EL (cell line): ENCODE measurements at regions not wholly inside any gene's neighbourhood (a gene's known extent, or its start where the extent isn't known, plus 50 kb on each side); places are given as distances from the start of the nearest gene placed in this dataset.

Source experiments
- DNase-seq: peaks from one replicate; pipeline ENCODE4 v3.0.0-alpha.2; 2016

DNA sequence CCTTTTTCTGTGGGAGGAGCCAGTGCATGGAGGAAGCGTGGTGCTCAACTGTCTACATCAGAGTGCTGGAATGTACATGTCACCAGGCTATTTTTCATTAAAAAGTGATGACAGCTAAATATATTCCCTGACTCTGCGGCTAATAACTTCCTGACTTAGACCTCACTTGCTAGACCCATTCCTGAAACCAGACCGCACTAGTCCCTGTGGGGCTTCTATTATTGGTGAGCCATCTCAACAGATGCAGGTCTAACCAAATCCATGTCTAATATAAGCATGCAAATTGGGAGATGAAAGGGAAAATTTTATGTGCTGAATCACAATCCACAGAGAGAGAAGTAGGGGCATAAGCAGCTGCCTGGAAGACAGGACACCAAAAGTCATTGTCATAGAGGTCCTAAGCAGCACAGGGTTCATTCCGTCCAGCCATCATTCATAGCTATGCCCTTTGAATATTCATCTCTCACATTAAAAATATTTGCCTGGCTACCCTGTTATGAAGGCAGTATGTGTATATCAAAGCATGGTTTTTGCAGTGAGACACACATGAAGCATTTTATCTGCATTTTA is 110.9 kb upstream of the BLID start:
- DNase-seq, result peak; percentile 82

DNA sequence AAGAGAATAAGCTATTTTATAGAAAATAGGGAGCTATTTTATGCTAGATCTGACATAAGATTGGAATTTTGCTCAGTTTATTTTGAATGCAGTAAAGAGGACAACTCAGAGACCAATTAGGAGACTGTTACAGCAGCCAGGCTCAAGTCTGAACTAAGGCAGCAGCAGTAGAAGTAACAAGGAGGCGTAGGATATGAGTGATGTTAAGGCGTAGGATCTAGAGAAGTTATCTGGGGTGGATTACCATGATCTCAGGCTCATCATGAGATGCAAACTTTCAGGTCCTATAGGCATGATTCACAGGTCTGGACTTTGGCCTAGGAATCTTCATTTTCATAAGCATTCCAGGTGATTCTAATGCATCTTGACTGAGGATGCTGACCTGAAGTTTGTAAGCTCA is 108.9 kb upstream of the BLID start:
- DNase-seq, result no peak

DNA sequence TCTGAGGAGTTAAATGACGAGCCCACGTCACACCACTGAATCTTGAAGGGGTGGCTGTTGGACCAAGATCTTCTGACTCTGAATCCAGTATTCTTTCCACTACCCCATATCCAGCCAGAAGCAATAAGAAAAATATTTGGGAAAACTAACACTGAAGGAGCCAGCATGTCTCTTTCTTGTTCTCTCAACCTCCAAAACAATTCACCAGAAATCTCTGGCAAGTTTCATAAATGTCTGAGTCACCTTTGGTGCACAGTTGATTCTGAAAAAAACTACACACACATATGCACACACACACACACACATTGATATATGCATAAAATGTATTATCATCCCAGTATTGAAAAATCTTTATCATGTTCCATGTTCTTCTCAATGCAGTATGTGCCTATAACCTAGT is 104.3 kb upstream of the BLID start:
- no peak for DNase-seq

DNA sequence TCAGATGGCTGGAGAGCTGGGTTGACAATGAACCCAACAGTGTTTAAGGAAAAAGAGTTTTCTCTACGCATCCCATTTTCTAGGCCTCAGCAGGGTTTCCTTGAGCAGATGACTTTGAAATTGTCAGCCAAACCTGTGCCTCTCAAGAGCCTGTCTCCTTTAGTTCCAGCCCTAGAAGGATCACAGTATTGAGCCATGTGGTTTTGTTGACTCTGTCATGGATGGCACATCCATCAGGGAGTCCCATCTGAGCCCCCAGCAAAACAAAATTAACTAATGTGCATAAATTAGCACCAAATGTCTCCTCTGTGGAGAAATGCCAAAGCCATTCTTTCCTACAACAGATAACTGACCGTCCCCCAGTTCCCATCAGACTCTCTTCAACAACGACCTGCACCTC is 103.8 kb upstream of the BLID start:
- no peak for DNase-seq

DNA sequence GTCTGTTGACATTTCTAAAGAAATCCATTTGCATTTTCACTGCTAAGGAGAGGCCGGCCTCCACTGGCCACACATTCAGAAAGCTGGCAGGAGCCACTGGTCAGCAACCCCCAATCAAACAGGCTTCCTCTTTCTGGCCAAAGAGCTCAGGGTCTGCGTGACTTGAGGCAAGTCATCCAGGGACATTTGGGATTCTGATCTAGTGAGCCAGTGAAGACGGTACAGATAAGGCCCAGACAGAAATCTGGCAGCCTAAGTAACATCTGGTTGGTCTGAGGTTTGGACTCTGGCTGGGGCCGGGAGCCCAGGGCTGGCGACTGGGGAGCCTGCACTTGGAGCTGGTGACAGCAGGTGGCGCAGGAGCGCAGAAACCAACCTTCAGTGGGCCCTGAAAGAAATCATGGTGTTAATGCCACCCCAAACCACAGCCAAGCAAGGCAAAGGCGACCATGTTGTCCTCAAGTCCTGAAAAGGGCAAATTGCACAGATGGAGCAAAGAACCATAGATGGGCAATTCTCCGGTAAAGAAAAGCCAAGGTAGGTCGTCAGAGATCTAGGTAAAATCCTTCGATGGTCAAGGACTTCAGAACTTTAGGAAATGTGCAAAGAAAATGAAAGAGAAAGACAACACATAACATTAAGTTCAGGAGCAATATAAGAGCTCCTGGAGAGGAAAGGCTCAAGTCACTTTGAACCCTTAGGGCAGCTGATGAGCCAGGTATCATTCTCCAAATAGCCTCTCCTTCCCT is 99.4 kb upstream of the BLID start:
- peak; percentile 97 for DNase-seq

DNA sequence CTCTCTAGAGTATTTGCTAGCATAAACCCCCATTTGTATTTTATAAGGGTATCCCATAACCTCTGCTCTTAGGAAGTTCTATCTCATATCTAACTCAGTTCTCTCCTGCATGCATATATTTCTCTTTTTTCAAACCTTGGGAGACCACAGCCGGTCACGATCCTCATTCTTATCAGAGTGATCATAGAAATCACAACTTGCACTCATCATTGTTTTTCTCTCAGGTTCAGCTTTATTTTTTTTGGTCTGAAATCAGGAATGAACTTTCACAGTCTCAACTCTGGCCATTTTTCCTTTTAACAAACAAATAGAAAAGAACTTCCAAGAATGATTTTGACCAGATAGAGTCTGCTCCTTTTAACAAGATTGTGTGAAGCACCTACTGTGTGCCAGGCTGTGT is 98.6 kb upstream of the BLID start:
- peak; percentile 53 for DNase-seq

DNA sequence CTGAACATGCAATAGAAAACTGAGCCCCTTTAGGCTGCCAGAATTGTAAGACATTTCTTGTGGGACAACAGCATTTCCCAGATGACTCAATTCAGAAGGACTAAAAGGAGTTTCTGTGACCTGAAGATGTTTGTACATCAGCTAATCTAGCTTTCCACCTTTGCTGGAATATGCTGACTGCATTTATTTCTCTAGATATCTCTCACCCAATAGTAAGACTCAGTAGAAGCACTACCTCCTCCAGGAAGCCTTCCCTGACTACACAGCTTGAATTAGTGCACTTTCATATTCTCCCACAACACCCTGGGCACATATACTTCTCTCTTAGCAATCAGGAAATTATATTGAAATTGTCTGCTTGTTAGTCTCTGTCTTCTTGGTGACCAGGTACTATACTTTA is 98.1 kb upstream of the BLID start:
- DNase-seq, result no peak

DNA sequence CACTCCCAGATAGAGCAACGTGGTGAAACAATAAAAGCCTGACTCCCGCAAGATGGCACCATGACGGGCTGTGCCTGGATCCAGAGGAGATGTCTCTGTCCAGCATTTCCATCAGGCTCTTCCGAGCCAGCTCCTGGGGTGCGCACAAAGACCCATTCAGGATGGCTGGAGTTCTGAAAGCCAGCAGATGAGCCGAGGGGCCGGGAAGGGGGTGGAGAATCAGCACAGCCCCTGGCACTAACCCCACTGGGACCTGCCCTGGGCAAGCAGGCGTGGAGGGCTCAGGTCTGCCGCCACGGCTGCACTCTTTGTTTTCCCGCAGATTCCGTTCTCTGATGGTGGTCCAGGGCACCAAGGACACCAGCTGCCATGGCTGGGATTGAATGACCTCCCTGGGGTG is 97.2 kb upstream of the BLID start:
- DNase-seq, result no peak

DNA sequence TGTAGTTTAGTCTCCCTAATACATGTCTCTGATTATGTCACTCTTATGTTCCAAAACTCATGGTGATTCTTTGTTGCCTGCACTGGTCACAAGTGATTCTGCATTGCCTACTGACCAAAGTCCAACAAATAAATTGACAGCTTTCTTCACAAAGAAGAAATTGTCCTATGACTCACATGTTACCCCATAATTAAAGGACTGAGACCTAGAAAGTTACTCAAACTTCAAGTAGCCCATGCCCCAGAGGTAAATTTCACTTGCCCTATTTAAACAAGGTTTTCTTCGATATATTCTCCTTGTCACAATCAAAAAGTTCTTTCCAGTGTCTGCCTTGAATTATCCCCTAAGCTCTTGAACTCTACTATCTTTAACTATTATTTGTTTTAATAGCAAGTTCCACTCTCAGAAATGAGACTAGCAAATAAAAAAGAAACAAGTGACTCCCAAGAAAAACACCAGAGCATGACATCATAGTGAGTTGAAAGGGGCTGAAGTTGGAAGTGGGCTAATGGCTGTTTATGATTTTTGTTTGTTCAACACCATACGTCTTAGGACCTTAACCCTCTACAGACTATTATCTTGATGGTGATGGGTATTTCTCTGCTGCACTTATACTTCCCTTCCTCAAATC is 94.5 kb upstream of the BLID start:
- peak; percentile 35 for DNase-seq

DNA sequence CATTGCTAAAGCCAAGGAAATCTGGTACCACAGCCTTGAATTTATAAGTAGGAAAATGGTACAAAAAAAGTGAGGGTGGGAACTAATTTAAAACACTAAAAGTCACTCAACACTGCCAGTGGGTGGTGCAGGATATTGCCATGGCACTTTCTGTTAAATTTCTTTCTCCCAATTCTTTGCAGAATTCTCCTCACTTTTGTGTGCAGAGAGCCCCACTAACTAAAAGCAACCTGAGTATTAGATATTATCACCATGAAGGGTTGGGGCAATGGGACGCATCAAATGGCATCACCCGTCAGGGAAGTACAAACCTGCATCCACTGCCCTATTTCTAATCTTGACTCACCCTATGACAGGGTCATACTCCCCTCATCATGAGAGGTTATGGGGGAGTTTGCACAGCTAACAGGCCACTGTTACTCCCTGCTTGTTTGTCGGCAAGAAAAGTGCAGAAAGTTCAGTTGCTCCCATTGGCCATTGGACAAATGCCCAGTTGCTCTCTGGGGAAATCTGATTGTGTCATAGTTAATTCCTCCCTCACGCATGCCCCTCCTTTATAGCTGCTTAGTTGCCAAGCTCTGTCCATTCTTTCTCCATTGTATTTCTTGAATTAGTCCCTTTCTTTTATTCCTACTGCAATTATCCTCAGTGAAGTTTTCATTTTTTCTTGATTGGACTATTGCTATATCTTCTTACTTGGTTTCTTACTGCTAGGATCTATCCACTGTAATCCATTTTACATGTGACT is 93.8 kb upstream of the BLID start:
- DNase-seq, result peak; percentile 89

DNA sequence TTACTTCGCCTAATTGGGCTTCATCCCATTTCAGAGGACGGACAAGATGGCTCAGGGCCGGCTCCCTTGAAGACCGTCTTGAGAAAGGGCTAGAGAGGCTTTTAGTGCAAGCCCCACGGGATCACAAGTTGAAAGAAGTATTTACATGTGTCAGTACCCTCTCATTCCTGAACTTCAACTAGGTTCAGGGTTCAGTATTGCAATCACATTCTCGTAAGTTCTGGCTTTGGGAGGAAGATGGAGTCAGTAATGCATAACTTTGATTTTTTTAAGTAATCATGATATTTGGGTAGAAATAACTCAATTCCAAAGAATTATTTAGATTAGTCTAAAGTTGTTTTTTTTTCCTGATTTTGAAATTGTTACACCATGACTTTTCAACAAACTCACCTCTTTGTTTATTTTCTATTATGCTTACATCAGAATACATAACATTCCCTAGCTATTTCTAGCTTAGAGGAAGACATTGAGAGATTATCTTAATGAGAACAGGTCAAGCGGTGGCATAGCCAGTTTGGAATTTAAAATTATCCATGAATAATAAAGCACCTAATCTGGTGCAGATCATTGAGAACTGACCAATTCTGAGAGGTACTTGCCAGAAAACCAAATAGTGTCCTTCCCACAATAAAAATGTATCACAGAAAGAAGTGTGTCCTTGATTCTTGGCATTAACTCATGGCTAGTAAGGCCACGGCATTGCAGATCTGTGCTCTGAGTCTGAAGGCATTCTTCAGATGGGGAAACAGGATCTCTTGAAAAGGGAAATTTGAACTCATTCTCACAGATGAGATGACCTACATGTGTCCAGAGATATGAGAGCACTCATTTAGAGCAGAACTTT is 92.1 kb upstream of the BLID start:
- DNase-seq, result peak; percentile 69

DNA sequence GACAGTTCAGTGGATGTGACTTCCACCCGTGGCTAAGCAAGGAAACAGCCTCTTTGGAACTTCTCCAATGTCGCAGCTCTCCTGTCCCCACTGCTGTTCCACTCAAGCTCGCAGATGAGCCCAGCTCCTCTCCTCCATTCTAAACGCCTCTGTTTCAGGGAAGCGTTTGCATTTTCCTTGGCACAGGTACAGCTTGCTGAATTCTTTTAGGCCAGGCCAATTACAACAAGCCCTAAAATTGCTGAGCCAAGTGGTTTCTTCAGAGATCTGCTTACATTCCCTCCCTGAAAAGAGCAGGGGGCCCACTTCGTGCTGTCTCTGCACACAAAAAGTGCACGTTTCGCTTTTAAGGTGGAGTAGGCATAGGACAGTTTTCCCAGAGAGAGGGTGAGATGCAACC is 91.5 kb upstream of the BLID start:
- peak; percentile 36 for DNase-seq

DNA sequence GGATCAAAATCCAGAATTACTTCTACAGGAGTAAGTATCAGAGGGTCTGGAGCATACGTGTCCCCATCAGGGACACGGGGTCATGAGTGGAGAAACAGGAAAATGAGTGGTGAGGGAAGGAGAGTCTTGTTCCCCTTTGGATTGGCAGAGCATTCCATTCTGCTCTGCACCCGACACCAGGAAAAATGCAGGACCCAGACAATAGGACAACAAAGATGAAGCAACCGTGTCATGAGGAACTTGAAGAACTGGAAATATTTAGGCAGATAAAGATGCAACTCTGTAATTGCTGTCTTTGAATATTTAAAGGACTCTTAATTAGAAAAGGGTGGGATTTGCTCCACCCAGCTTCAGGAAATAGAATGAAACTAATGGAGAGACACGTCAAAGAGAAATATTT is 89.0 kb upstream of the BLID start:
- DNase-seq, result peak; percentile 36

DNA sequence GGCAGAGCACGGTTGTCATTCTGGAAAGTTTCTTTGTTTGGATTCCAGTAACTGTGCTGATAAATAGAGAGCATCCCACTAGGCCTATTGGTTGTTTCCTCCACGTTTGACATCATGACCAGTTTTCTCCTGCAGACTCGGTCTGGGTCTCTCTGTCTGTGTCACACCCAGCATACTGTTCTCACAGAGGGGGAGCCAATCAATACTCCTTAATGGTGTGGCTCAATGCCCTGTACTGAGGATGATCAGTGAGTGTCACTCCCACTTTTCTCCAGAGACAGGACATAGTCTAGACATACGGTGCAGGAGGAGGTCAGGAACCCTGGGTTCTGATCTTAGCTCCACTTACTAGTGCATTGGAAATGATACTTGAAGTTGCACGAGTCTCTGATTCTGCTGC is 88.2 kb upstream of the BLID start:
- no peak for DNase-seq

DNA sequence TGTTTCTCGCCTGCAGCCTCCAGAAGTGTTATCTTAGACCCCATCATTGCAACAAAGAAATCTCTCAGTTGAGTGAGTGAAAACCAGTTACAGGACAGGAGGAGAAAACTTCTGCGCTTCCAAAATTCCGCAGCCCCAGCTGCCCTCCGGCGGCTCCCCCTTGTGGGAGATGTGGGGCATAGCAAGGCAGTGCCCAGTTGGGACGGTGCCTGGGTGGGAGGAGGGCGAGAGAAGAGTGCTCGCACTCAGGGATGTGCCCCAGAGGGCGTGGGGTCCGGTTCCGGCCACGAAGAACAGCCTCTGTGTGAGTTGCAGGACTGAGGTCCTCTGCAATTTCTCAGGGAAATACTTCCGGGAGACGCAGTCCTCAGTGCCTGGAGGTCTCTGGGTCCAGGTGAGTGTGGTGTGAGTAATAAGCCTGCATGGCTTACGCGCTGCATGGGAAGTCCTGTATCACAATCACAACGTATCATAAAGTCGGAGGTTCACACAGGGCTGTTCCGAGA is 87.0 kb upstream of the BLID start:
- DNase-seq, result peak; percentile 81

DNA sequence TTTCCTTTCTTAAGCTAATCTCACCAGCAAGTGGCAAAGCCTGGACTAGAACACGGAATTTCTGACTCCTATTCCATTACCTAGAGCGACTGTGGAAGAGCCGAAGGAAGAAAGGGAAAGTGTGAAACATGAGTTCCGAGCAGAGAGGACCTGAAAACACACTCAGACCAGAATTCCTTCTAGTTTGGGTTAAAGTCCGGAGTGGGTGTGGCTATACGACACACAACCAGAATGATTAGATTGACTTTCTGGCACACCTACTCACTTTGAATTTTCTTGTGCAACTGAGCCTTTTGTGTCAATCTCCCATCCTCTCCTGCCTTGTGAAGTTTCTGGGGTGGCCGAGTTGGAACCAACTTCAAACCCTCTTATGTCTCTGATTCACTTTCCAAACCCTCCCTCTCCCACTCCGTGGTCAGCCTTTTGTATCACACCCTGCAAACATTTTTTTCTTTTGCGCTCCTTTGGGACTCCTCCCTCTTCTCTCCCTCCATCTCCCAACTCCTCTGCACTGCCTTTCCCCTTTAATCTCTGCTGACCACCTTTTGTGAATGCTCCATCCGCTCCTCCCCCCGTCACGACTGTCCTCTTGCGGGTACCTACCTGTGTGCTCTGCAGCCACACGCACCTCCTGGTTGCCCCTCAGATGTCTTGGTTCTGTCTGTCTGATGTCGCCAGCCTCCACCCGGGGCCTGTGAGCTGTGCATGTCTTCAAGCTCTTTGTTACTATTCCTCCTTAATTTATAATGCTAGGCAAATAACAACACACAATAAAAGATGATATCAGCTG is 86.3 kb upstream of the BLID start:
- peak; percentile 84 for DNase-seq

DNA sequence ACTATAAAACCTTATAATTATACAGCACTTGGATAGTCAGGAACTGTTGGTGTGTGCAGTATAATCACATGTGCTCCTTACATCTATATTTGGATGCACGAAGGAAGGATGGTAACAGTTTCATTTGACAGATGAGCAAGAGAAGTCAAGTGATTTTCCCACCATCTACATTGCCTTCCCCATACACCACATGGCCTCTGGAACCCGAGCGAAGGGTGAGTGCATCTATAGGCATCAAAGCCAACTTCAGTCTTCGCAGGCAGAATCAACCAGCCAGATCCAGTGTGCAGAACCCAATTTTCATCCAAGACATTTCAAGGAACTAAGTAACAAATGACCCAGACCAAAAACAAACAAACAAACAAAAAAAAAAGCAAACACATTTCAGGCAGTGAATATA is 85.1 kb upstream of the BLID start:
- DNase-seq, result no peak

DNA sequence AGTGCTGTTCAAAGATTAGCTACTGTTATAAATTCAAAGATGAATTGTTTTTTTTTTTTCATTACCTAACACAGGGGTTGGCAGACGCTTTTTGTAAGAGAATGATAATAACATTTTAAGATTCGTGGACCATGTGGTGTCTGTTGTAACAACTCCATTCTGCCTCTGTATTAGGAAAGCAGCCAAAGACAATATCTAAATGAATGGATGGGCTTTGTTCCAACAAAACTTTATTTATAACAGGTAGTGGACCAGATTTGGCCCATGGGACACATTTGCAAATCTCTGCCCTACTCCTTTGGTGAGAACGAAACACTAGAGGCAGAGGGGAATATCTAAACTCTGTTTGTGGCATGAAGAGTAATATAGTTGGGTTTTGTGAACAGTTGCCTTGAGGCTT is 83.6 kb upstream of the BLID start:
- DNase-seq, result no peak

DNA sequence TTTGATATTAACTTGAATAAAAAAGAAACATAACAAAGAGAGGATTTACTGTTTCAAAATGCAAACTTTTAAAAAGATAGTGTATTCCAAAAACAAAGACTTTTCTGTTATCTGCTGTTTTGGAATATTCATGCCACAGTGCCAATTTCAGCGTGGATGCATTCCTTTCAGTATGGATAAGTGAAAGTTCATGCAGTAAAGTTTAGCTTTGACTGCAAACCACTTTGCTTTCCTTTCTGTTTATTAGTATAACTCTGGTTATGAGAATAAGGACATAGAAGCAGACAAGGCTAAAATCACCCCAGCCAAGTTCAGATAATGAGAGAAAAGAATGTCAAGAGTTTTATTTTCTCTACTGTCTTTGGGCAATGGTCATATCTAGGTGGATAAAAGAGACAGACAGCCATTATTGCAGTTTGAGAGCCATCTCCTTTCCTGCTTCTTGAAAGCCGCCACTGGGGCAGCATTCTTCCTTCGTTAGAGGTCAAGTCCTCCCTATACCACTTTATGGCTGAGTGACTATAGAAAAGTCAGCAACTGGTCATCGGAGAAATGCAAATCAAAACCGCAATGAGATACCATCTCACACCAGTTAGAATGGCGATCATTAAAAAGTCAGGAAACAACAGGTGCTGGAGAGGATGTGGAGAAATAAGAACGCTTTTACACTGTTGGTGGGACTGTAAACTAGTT is 82.4 kb upstream of the BLID start:
- DNase-seq, result no peak

DNA sequence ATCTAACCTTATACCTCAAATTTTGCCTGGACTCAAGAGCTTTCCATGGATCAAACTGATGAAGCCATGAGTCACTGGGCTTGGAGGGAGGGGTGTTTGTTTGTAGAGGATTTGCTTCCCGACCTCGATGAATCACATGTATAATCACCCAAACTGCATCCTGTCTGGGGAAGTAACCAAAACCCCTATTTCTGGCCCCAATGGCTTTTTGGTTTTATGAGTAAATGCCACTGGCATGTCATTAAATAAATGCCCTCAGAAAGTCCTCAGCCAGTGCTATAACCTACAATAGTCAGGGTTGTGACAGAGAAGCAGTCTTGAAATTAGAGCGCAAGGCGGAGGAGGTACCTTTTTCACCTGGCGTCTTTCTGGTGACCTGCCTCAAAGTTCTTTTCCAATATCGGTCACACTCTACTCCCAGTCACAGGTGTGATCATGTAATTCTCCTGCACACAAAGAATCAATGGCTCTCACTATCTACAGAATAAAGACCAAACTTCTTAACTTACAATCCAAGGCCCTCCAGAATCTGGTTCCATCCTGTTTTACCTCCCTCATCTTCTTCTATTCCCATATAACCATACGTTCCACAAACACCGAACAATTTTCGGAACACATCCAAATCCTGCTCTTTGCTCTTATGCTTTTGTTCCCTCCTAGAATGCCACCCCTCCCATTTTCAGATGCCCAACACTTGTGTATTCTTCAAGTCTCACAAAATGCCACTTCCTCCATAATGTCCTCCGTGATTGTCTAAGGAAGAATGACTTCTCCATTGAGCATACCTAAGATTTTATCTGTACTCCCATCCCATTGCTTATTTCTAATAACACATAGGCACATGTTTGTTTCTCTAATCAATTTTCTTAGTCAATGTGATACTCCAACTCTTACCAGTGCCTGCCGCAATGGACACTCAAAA is 81.3 kb upstream of the BLID start:
- peak; percentile 99 for DNase-seq
